ENCODE measurements at regions not wholly inside any gene's neighbourhood (a gene's known extent, or its start where the extent isn't known, plus 50 kb on each side); places are given as distances from the start of the nearest gene placed in this dataset.
"Not testable (repeated sequence)": the region's sequence is repeated elsewhere in the genome, so short reads cannot be mapped to it uniquely, and the experiment has no call there.

GRCh38 chr4:111989817-111990216, 155.4 kb upstream of the FAM241A start:
- no peak for DNase-seq

- no peak for DNase-seq
These were observed 154.1 kb upstream of the FAM241A start for GRCh38 chr4:111991163-111991562.

DNA sequence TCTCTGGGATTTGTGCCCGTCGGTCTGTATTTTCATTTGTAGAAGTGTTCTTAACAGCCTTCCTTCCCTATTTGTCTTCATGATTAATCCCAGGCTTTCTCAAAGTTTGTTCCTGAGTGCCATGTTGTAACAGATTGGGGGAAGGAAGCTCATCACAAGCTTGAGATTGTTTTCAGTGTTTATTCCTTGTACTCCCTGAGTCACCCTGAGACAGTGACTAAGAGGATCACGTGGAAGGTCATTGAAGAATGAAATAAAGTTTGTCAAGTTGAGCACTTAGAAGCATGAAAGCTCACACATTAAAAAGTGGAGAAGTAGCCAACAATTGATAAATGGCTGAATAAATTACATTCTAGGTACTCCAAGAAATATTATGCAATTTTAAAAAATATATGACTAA, 153.5 kb upstream of the FAM241A start:
- no peak for DNase-seq

- no peak for DNase-seq
These were observed 152.7 kb upstream of the FAM241A start for GRCh38 chr4:111992351-111993168.

- no peak for DNase-seq
These were observed 150.9 kb upstream of the FAM241A start for GRCh38 chr4:111994392-111994791.

DNA sequence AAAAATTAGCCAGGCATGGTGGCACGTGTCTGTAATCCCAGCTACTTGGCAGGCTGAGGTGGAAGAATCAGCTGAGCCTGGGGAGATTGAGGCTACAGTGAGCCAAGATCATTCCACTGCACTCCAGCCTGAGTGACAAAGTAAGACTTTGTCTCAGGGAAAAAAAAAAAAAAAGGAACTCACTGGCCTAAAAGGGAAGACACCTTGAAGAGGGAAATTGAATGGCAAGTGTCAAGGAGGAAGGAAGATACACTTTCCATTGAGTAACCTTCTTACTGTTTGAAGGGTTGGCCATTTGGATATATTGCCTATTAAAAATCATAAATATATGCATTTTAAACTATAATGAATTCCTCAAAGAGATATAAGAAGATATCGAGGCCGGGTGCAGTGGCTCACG, 147.5 kb upstream of the FAM241A start:
- no peak for DNase-seq

DNA sequence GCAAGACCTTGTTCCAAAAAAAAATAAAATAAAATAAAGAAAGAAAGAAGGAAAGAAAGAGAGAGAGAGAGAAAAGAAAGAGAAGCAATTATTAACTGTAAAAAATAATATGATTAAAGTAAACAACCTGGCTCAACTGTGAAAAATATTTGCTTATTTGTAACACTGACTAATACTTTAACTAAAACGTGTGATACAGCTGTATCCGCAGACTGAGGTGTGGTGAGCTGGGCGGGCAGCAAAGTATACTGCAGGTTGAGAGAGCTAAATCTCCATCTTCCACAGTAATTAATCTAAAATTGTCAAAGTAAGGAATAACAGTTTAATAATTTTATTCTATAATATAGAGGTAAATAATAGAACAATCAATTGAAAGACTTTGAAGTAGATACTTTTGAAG, 145.5 kb upstream of the FAM241A start:
- no peak for DNase-seq

- no peak for DNase-seq
These were observed 144.2 kb upstream of the FAM241A start for GRCh38 chr4:112001041-112001440.

DNA sequence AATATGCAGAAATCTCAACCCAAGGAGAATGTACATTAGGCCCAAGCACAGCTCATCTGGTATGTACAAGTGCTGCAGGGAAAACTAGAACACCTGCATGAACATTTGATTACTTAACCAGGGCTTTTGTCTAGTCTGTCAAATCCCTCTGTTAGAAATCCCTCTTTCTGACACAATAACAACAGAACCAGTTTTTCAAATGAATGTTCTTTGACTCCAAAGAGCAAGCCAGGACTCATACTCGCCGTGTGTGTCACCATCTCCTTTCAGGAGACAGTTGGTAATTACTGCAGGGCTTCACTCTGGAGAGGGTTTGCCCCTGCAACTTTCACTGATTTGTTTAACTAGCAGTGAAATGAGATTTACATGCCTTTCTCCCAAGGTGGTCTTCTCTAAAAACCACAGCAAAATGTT, 143.0 kb upstream of the FAM241A start:
- no peak for DNase-seq

DNA sequence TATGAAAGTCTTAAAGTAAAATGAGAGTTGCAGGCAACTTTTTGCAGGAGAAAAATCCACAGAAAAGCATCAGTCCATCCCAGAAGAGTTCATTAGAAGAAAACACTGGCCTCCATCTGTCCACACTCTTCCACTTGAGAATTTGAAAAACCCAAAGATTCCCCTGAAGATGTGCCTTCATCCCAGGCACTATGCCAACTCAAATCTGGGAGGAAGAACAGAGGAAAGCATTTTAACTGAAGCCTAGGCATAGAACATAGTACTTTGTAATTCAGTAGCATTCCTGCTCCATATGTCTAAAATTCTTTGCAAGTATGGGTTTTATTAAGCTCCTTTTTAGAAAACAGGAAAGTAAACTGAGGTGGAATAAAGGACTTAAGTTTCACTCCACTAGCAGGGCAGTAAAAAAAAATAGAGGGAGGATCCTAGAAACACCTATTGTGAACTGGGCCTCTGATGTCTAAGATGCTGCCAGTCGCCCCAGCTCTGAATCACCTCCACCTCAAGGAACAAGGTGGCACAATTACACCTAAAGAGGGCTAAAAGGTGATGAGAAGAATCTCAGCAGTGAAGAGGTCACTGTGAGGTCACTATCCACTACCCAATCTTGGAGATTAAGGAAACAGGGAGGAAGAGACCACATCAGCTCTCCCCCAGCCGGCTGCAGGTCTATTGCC, 141.9 kb upstream of the FAM241A start:
- DNase-seq = no peak

GRCh38 chr4:112005027-112005426, 140.2 kb upstream of the FAM241A start:
- no peak for DNase-seq

DNA sequence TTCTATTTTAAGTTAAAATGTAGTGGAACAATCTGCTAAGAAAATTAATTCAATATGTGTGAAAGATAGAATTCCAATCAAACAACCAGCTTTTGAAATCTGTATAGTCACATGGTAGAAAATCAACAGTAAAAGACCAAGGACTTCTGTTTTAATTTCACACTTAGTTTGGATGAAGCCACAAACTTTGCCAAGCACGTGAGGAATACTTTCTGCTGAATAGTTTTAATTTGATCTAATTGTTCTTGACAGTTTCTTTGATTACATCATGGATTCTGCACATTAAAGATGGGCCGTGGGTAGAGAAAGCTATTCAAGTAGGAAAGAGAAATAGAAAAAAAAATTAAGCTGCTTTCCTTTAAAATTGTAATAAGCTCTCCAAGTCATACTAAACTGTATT, 137.9 kb upstream of the FAM241A start:
- no peak for DNase-seq

DNA sequence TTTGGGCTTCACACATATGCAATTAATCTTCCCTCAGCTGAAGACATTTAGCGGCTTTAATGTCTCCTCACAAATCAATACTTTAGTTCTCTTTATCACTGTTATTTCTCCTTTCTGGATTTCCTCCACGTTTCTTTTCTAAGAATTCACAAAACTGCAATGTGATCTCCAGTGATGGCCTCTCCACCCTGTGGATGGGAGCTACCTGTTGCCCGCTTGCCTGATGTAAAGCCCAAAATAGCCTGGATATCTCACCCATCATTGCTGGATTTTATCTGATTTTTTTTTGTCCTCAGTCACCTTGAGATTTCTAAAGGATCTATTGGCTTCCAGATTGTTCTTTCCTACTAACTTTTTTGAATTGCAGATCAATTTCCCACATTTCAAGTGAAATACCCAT, 129.3 kb upstream of the FAM241A start:
- DNase-seq = no peak

- DNase-seq = no peak
These were observed 121.8 kb upstream of the FAM241A start for GRCh38 chr4:112023402-112023950.

DNA sequence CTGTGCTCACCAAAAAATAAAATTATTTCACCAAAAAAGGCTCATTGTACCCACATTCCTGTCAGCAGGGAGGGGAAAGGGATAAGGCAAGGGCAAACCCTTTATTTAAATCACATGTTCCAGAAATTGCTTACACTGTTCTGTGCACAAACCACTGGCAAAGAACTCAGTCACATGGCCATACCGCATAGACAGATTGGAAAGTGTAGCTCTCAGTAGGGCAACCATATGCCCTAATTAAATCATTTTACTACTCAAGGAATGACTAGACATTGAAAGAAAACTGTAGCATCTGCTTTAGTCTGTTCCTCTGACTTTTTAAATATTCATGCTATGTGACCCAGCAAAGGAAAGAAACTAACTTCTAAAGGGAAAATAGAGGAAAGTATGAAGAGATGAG, 119.2 kb upstream of the FAM241A start:
- no peak for DNase-seq

GRCh38 chr4:112029771-112030171, 115.5 kb upstream of the FAM241A start:
- no peak for DNase-seq

DNA sequence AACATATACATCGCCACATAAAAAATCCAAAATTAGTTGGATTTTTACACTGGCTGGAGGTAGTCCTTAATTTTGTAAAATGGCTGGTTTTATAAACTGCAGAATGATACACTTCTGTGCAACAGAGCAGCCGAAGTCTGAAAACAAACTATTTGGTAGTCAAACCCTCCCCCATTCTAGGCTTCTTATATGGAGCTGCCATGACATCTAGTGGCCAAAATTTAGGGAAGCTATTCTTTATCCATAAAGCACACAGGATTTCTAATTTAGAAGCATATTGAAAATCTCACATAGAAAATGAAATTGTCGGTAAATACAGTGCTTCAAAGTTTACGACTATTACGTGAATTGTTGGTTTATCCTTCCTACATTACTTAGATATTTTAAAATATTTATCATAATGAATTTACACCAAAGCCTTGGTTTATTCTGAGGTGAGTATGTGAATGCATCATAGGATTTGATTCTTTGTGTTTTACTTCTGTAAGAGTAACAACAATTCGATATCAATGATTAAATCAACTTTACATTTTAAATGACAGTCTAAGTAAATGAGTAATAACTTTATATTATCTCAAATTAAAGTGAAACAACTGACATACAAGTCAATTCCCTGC, 113.4 kb upstream of the FAM241A start:
- no peak for DNase-seq

- no peak for DNase-seq
These were observed 108.4 kb upstream of the FAM241A start for GRCh38 chr4:112036886-112037285.

GRCh38 chr4:112038861-112039260, 106.4 kb upstream of the FAM241A start:
- DNase-seq = no peak

- not testable (repeated sequence) for DNase-seq
These were observed 96.1 kb upstream of the FAM241A start for GRCh38 chr4:112049119-112049518.

- no peak for DNase-seq
These were observed 91.4 kb upstream of the FAM241A start for GRCh38 chr4:112053825-112054350.

DNA sequence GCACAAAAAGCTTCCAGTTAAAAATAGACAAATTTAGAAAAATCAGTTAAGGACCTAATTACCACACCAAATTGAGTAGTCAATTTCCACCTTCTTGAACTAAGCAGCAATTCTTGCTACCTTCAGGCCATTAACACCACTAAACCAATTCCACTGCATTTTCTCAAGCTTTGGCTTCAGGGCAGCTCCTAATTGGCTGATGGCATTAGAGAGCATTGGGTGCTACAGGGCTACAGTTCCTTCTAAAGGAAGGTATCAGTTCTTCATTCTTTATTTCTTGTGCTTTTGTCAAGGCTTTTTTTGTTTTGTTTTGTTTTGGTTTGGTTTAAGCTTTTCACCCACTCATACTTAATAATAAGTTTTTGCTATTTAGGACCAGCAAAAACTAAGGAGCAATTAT, 90.2 kb upstream of the FAM241A start:
- no peak for DNase-seq

- no peak for DNase-seq
These were observed 87.8 kb upstream of the FAM241A start for GRCh38 chr4:112057470-112057869.

DNA sequence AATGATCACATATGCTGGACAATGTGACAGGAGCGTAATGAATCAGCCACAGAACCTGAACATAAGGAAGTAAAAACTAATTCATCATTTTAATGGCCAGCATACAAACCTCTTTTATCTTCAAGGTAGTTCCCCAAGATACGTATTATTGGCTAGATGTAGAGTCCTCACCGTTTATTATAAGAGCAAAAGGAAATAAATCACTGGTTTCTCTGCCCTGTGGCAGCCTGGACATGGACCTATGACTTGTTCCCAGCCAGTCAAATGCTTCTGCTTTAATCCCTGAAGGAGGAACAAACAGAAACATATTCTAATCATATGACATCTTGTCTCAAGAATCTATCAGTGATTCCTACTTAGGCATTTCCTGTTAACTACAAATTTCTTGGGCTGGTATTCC, 86.8 kb upstream of the FAM241A start:
- no peak for DNase-seq

Measured in activated T-cell treated with anti-CD3 and anti-CD28 coated beads, Interleukin-2, amount 50 U/mL, for 48 hours (primary cell).